OCI-LY1 (cell line): ENCODE measurements at regions not wholly inside any gene's neighbourhood (a gene's known extent, or its start where the extent isn't known, plus 50 kb on each side); places are given as distances from the start of the nearest gene placed in this dataset.

Experiments
- CTCF ChIP-seq: fragments of 200-600 bp; sonication (generic), shearing (Covaris generic); IDR thresholded peaks from 2 replicates; pipeline ENCODE4 v1.5.1; 2017; ENCODE audit warnings: mild to moderate bottlenecking, antibody characterized with exemption, low read length, moderate library complexity, mixed read lengths
- EZH2 ChIP-seq: fragments of 200-600 bp; sonication (generic), shearing (Covaris generic); IDR thresholded peaks from 2 replicates; pipeline ENCODE4 v1.8.0; 2017; ENCODE audit warnings: borderline replicate concordance, mixed run types, mild to moderate bottlenecking, antibody characterized with exemption, low read length, moderate library complexity, mixed read lengths

- TF ChIP-seq CTCF: no peak
- TF ChIP-seq EZH2: no peak
These were observed 157.7 kb downstream of the CHIC2 start for GRCh38 chr4:53906606-53907190.
